A673 (cell line): ENCODE measurements at regions not wholly inside any gene's neighbourhood (a gene's known extent, or its start where the extent isn't known, plus 50 kb on each side); places are given as distances from the start of the nearest gene placed in this dataset.

Experiments
- BruUV-seq: library from RNA; stranded (reverse); fragments of 400-500 nt; replicated peaks from 2 replicates; lab custom pipeline; 2021; lab: Mats Ljungman, UMichigan
- CTCF ChIA-PET: fragments of 300-600 bp; sonication (Branson Sonifier 250); formaldehyde crosslinking; loops from one replicate; lab custom pipeline; 2022; ENCODE audit warnings: antibody characterized with exemption; lab: Charles Lee
- POLR2A ChIA-PET: fragments of 300-600 bp; sonication (Branson Sonifier 250); formaldehyde crosslinking; loops from one replicate; lab custom pipeline; 2022; ENCODE audit warnings: antibody characterized with exemption; ENCODE audit not compliant: low non-redundant PET; lab: Charles Lee
- DNase-seq: peaks from one replicate; pipeline ENCODE4 v3.0.0-alpha.2; 2015; ENCODE audit warnings: low spot score
- H3K27ac ChIP-seq: fragments of 200-600 bp; sonication (generic); 2 replicates; pipeline ENCODE4 v1.5.1; 2016; ENCODE audit warnings: mixed run types, low read depth, mild to moderate bottlenecking, mixed read lengths, antibody characterized with exemption, low read length; ENCODE audit not compliant: poor library complexity, severe bottlenecking
- H3K27me3 ChIP-seq: fragments of 200-600 bp; sonication (generic); replicated peaks from 2 replicates; pipeline ENCODE4 v1.6.1; 2017; ENCODE audit warnings: mixed run types, low read depth, mild to moderate bottlenecking, mixed read lengths, antibody characterized with exemption, low read length; ENCODE audit not compliant: insufficient read depth, poor library complexity
- H3K36me3 ChIP-seq: fragments of 200-600 bp; sonication (generic); 2 replicates; pipeline ENCODE4 v1.6.1; 2016; ENCODE audit warnings: mixed run types, mild to moderate bottlenecking, mixed read lengths, antibody characterized with exemption, low read length; ENCODE audit not compliant: insufficient read depth, poor library complexity, severe bottlenecking
- H3K4me1 ChIP-seq: fragments of 200-600 bp; sonication (generic); 2 replicates; pipeline ENCODE4 v1.6.1; 2017; ENCODE audit warnings: mixed run types, mild to moderate bottlenecking, mixed read lengths, antibody characterized with exemption, low read length; ENCODE audit not compliant: insufficient read depth, poor library complexity, severe bottlenecking
- H3K4me3 ChIP-seq: fragments of 200-600 bp; sonication (generic); 2 replicates; pipeline ENCODE4 v1.5.1; 2016; ENCODE audit warnings: low read depth, mixed run types, mild to moderate bottlenecking, mixed read lengths, low read length; ENCODE audit not compliant: poor library complexity, severe bottlenecking
- H3K9me3 ChIP-seq: fragments of 200-600 bp; sonication (generic); 2 replicates; pipeline ENCODE4 v1.6.1; 2016; ENCODE audit warnings: mixed run types, low read depth, mild to moderate bottlenecking, mixed read lengths, antibody characterized with exemption, low read length; ENCODE audit not compliant: poor library complexity, severe bottlenecking
- EZH2 ChIP-seq: fragments of 200-600 bp; sonication (generic); IDR thresholded peaks from 2 replicates; pipeline ENCODE4 v1.6.1; 2017; ENCODE audit warnings: borderline replicate concordance, low read depth, mild to moderate bottlenecking, mixed read lengths, antibody characterized with exemption, low read length; ENCODE audit not compliant: poor library complexity, severe bottlenecking
- intact Hi-C: fragments of 100-400 bp; cut with micrococcal nuclease; formaldehyde crosslinking; loops from one replicate; pipeline ENCODE4 v1.10.0; 2022; ENCODE audit not compliant: unreplicated experiment
- TF ChIP-seq, protein P1 (sequence below): fragments of 300-800, 200-600 bp; sonication (generic); conservative IDR thresholded peaks from 2 replicates; pipeline ENCODE4 v1.5.1; 2017; ENCODE audit warnings: low read depth, mild to moderate bottlenecking, antibody characterized with exemption, low read length, moderate library complexity, mixed read lengths

- TF ChIP-seq, protein P1, sequence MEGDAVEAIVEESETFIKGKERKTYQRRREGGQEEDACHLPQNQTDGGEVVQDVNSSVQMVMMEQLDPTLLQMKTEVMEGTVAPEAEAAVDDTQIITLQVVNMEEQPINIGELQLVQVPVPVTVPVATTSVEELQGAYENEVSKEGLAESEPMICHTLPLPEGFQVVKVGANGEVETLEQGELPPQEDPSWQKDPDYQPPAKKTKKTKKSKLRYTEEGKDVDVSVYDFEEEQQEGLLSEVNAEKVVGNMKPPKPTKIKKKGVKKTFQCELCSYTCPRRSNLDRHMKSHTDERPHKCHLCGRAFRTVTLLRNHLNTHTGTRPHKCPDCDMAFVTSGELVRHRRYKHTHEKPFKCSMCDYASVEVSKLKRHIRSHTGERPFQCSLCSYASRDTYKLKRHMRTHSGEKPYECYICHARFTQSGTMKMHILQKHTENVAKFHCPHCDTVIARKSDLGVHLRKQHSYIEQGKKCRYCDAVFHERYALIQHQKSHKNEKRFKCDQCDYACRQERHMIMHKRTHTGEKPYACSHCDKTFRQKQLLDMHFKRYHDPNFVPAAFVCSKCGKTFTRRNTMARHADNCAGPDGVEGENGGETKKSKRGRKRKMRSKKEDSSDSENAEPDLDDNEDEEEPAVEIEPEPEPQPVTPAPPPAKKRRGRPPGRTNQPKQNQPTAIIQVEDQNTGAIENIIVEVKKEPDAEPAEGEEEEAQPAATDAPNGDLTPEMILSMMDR = no peak
- TF ChIP-seq EZH2 = no peak
- ChIA-PET POLR2A (no interaction called here), CTCF (no interaction called here)
- no peak for DNase-seq
- no peaks in the 10 kb centered on the region for H3K4me1 ChIP-seq
- intact Hi-C loops = no loop called here
- BruUV-seq = no TSS peak
- no peak overlapping the region for H3K27ac ChIP-seq
- H3K4me3 ChIP-seq = no peak overlapping the region
- no peaks in the 10 kb centered on the region for H3K36me3 ChIP-seq
- no peaks in the 10 kb centered on the region for H3K9me3 ChIP-seq
- no peaks in the 10 kb centered on the region for H3K27me3 ChIP-seq
These were observed 179.3 kb upstream of the FGF10 start for GRCh38 chr5:44568519-44568918.

DNA sequence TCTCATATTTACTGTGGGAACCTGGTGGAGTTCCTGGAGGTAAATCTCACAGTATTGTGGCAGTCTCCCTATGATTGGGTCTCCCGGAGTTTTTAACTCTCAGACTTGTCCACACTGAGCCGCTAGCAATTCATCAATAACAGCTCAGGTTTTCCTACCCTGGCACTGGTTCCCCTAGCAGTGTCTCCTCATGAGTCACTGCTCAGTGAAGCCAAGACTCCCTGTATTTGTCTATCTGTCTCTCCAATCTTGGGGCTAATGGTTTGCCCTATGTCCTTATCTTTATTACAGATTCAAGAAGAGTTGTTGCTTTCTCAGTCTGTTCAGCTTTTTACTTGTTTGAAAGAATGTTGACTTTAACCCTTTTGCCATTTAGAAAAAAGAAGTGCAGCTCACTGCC, 176.7 kb upstream of the FGF10 start:
- no TSS peak for BruUV-seq
- intact Hi-C loops = no loop called here
- Histone ChIP-seq H3K36me3 (no peaks in the 10 kb centered on the region), H3K27me3 (no peaks in the 10 kb centered on the region), H3K9me3 (no peaks in the 10 kb centered on the region), H3K27ac (no peak overlapping the region), H3K4me3 (no peak overlapping the region), H3K4me1 (no peaks in the 10 kb centered on the region)
- CTCF ChIA-PET = no interaction called here
- POLR2A ChIA-PET = no interaction called here
- TF ChIP-seq EZH2 = no peak
- TF ChIP-seq, protein P1 = no peak
- no peak for DNase-seq

DNA sequence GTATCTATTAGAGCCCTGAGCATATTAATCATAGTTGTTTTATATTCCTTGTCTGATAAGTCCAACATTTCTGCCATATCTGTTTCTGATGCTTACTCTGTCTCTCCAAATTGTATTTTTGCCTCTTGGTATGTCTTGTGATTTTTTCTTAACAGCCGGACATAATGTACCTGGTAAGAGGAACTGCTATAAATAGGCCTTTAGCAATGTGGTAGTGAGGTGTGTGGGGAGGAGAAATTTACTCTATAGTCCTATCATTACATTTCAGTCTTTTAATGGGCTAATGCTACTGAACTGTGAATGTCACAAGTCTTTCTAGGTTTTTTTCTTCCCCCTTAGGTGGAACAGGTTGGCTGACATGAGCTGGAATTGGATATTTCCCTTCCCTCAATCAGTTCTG, 176.1 kb upstream of the FGF10 start:
- Histone ChIP-seq H3K36me3 (no peaks in the 10 kb centered on the region), H3K4me1 (no peaks in the 10 kb centered on the region), H3K27ac (no peak overlapping the region), H3K9me3 (no peaks in the 10 kb centered on the region), H3K4me3 (no peak overlapping the region), H3K27me3 (no peaks in the 10 kb centered on the region)
- intact Hi-C loops = no loop called here
- no TSS peak for BruUV-seq
- DNase-seq = no peak
- POLR2A ChIA-PET = no interaction called here
- TF ChIP-seq, protein P1 = no peak
- TF ChIP-seq EZH2 = no peak
- CTCF ChIA-PET = no interaction called here
